Mesothelial cell of epicardium (in vitro differentiated cells): ENCODE measurements at regions not wholly inside any gene's neighbourhood (a gene's known extent, or its start where the extent isn't known, plus 50 kb on each side); places are given as distances from the start of the nearest gene placed in this dataset.

Experiments
- DNase-seq, 2 experiments: peaks; one replicate each; pipeline ENCODE4 v3.0.0; 2021; ENCODE audit warnings: low spot score in 2 of 2; ENCODE audit not compliant: unreplicated experiment in 2 of 2
- H3K27ac Mint-ChIP-seq: 2 replicates; pipeline ENCODE4 v1.8.0; 2021; ENCODE audit warnings: mixed read lengths
- H3K27me3 Mint-ChIP-seq: 2 replicates; pipeline ENCODE4 v1.8.0; 2021; ENCODE audit warnings: low read depth, mixed read lengths
- H3K36me3 Mint-ChIP-seq: 2 replicates; pipeline ENCODE4 v1.8.0; 2021; ENCODE audit warnings: mixed read lengths
- H3K4me1 Mint-ChIP-seq: 2 replicates; pipeline ENCODE4 v1.8.0; 2021; ENCODE audit warnings: mixed read lengths
- H3K4me3 Mint-ChIP-seq: 2 replicates; pipeline ENCODE4 v1.8.0; 2021; ENCODE audit warnings: mild to moderate bottlenecking, moderate library complexity, mixed read lengths
- H3K9me3 Mint-ChIP-seq: 2 replicates; pipeline ENCODE4 v1.8.0; 2021; ENCODE audit warnings: mixed read lengths
- TF ChIP-seq, protein P1 (sequence below): fragments of 200-600 bp; sonication (generic); IDR thresholded peaks from one replicate; pipeline ENCODE4 v1.5.0; 2021; ENCODE audit warnings: antibody characterized with exemption; ENCODE audit not compliant: unreplicated experiment

DNA sequence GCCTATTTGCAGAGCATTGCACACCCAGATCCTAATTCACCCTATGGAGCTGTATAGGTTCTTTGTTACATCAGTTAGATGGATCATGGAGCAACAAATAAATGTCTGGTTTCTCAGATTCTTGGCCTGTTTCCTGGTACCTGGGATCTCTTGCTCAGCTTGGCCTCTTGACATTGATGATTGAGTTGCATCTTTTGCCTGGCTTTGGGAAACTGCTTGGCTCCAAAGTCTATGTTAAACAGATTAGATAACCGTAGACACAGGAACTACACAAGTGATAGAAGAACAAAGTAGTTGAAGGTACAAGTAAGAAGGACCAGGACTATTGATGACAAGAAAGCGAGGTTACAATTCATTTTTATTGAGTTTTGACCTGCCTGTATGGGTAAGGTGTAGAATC is 77.3 kb downstream of the TMEM100 start:
- Mint-ChIP-seq H3K27ac (no peak overlapping the region), H3K9me3 (no peaks in the 10 kb centered on the region), H3K27me3 (peaks cover 4% of the 10 kb centered on the region), H3K4me1 (peaks cover 16% of the 10 kb centered on the region), H3K4me3 (no peak overlapping the region), H3K36me3 (no peaks in the 10 kb centered on the region)
- DNase-seq, result no peak
- TF ChIP-seq, protein P1, sequence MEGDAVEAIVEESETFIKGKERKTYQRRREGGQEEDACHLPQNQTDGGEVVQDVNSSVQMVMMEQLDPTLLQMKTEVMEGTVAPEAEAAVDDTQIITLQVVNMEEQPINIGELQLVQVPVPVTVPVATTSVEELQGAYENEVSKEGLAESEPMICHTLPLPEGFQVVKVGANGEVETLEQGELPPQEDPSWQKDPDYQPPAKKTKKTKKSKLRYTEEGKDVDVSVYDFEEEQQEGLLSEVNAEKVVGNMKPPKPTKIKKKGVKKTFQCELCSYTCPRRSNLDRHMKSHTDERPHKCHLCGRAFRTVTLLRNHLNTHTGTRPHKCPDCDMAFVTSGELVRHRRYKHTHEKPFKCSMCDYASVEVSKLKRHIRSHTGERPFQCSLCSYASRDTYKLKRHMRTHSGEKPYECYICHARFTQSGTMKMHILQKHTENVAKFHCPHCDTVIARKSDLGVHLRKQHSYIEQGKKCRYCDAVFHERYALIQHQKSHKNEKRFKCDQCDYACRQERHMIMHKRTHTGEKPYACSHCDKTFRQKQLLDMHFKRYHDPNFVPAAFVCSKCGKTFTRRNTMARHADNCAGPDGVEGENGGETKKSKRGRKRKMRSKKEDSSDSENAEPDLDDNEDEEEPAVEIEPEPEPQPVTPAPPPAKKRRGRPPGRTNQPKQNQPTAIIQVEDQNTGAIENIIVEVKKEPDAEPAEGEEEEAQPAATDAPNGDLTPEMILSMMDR, result no peak

DNA sequence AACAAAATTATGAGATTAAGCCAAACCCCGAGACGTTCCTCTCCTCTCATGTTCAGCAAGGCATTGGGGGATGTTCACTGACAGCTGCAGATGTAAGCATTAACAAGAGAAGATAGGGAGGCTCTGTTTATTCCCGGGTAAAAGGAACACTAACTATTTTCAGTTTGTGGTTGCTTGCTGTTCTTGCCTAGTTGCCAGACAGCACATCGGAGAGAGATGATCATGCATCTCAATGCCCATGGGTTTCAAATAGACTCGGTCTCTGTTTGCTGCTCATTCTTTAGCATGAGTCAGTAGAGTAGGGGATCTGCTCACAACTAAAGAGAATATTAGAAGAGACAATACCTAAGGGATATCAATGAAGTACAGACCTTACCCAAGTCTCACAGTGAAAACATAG is 78.3 kb downstream of the TMEM100 start:
- Mint-ChIP-seq H3K9me3 (no peaks in the 10 kb centered on the region), H3K27me3 (peaks cover 3% of the 10 kb centered on the region), H3K4me1 (peaks cover 14% of the 10 kb centered on the region), H3K27ac (no peak overlapping the region), H3K4me3 (no peak overlapping the region), H3K36me3 (no peaks in the 10 kb centered on the region)
- TF ChIP-seq, protein P1, result no peak
- no peak for DNase-seq

DNA sequence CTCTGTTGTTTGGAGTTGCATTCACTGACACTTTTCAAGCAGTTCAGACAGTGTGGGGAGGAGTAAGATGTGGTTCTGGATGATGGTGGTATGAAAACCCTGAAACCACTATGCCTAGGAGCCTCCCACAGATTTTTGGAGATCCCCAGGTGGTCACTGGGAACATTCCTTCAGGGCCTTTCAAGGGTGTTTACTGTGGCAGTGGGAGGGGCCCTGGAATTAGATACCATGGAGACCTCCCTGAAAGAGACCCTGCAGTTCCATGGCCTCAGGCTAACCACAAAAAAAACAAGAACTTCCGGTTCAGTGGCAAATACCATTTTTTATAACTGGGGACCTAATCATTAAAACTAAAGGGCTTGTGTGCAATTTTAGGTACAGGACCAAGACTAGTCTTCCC is 79.9 kb downstream of the TMEM100 start:
- no peaks in the 10 kb centered on the region for H3K9me3 Mint-ChIP-seq
- H3K27ac Mint-ChIP-seq, result no peak overlapping the region
- TF ChIP-seq, protein P1, result no peak
- DNase-seq, result no peak
- H3K27me3 Mint-ChIP-seq, result no peaks in the 10 kb centered on the region
- peaks cover 8% of the 10 kb centered on the region for H3K4me1 Mint-ChIP-seq
- H3K36me3 Mint-ChIP-seq, result no peaks in the 10 kb centered on the region
- H3K4me3 Mint-ChIP-seq, result no peak overlapping the region

DNA sequence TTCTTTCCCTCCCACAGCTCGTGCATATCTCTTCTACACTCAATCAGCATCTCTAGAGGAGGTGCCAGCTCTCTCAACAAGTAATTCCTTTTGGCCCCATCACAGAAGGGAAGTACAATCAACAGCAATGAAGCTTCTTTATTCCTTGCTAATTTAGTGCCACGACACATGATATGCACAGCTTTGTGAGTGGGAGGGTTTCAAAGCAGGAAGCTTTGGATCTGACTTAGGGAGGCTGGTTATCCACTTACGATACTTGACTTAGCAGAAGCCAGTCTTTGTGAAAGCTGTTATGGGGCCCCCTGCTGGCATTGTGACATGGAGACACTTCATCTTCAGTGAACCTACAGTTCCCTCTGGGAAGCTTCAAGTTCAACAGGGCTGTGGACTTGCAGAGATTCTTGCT is 81.0 kb downstream of the TMEM100 start:
- H3K27me3 Mint-ChIP-seq, result no peaks in the 10 kb centered on the region
- H3K36me3 Mint-ChIP-seq, result no peaks in the 10 kb centered on the region
- DNase-seq, result peak; percentile 20 to 53
- H3K9me3 Mint-ChIP-seq, result no peaks in the 10 kb centered on the region
- no peak overlapping the region for H3K4me3 Mint-ChIP-seq
- no peak overlapping the region for H3K27ac Mint-ChIP-seq
- peaks cover 7% of the 10 kb centered on the region for H3K4me1 Mint-ChIP-seq
- TF ChIP-seq, protein P1, result peak; percentile 19

DNA sequence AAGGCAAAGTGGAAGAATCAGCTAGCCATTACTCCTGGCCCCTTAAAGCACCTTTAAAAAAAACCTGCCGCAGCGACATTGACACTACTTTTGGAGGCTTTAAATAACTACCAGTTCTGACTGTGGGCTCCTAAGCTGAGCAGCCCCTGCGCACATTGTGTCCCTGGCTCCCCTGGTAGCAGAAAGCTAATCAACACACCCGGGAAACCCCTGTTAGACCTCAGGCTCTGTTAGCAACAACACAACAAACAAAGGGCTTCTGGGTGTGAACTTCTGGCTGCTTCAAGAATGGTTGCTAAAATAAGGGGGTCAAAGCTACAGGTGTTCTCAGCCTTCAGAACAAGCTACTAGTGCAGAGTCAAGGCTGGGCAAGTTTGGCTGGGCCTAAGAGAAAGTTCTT is 83.6 kb downstream of the TMEM100 start:
- H3K27me3 Mint-ChIP-seq, result no peaks in the 10 kb centered on the region
- H3K27ac Mint-ChIP-seq, result no peak overlapping the region
- no peaks in the 10 kb centered on the region for H3K36me3 Mint-ChIP-seq
- H3K4me1 Mint-ChIP-seq, result peaks cover 19% of the 10 kb centered on the region
- H3K9me3 Mint-ChIP-seq, result no peaks in the 10 kb centered on the region
- TF ChIP-seq, protein P1, result no peak
- H3K4me3 Mint-ChIP-seq, result no peak overlapping the region
- no peak for DNase-seq

DNA sequence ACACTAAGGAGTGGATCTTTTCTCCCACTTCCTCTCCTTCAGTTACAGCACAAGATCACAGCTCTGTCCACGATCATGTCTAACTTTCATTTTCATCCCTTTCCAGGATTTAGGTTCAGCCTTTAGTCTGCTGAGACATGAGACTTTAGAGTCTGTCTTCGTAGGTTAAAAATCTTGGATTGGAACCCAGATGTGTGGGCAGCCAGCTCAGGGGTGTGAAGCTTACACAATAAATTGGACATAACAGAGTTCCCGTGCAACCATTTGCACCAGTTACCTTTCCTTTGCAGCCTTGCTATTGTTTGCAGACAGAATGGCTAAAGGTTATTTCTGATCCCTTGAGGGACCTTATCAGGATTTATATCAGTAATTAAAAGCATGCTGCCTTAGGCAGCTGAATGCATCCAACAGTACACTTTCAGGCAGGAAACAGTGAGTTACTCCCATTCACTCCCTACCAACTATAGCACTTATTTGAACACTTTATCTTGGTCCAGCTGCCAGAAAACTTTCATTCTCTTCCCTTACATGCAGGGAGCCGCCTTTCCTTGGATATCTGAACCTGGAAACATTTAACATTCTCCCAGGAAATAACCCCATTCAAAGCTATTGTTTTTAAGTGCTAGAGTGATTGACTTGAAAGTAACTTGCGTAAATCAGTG is 87.3 kb downstream of the TMEM100 start:
- Mint-ChIP-seq H3K27me3 (no peaks in the 10 kb centered on the region), H3K36me3 (no peaks in the 10 kb centered on the region), H3K4me1 (peaks cover 12% of the 10 kb centered on the region), H3K27ac (no peak overlapping the region), H3K9me3 (no peaks in the 10 kb centered on the region), H3K4me3 (no peak overlapping the region)
- DNase-seq, result no peak
- TF ChIP-seq, protein P1, result no peak
